NCI-H2196 (cell line): ENCODE measurements at regions not wholly inside any gene's neighbourhood (a gene's known extent, or its start where the extent isn't known, plus 50 kb on each side); places are given as distances from the start of the nearest gene placed in this dataset.

Experiments
- DNase-seq: peaks from one replicate; lab custom pipeline; 2025; ENCODE audit not compliant: unreplicated experiment; lab: John Stamatoyannopoulos, UW

GRCh38 chr2:151087377-151087776 lies 174.3 kb downstream of the RBM43 start:
- DNase-seq, result no peak

- DNase-seq, result no peak
Measured at GRCh38 chr2:151085181-151085611, 176.5 kb downstream of the RBM43 start.

GRCh38 chr2:151083856-151084795 lies 177.5 kb downstream of the RBM43 start:
- no peak for DNase-seq

- no peak for DNase-seq
Measured at GRCh38 chr2:151078889-151079288, 182.8 kb downstream of the RBM43 start.

- DNase-seq, result no peak
Measured at GRCh38 chr2:151071906-151072305, 189.8 kb downstream of the RBM43 start.

- no peak for DNase-seq
Measured at GRCh38 chr2:151071382-151071781, 190.3 kb downstream of the RBM43 start.

- no peak for DNase-seq
Measured at GRCh38 chr2:151070253-151070652, 191.4 kb downstream of the RBM43 start.

- DNase-seq, result no peak
Measured at GRCh38 chr2:151067658-151068369, 193.8 kb downstream of the RBM43 start.

- no peak for DNase-seq
Measured at GRCh38 chr2:151063271-151063670, 198.4 kb downstream of the RBM43 start.

- DNase-seq, result no peak
Measured at GRCh38 chr2:151060287-151060686, 201.4 kb downstream of the RBM43 start.

GRCh38 chr2:151056870-151057269 lies 204.8 kb downstream of the RBM43 start:
- DNase-seq, result no peak

- DNase-seq, result no peak
Measured at GRCh38 chr2:151053661-151053990, 208.0 kb downstream of the RBM43 start.

GRCh38 chr2:151052850-151053660 lies 208.6 kb downstream of the RBM43 start:
- no peak for DNase-seq

GRCh38 chr2:151051574-151052220 lies 210.0 kb downstream of the RBM43 start:
- DNase-seq, result peak; percentile 19

- DNase-seq, result no peak
Measured at GRCh38 chr2:151049746-151050145, 211.9 kb downstream of the RBM43 start.

- DNase-seq, result no peak
Measured at GRCh38 chr2:151048331-151049054, 213.2 kb downstream of the RBM43 start.

GRCh38 chr2:151043484-151043883 lies 218.2 kb downstream of the RBM43 start:
- DNase-seq, result no peak

- no peak for DNase-seq
Measured at GRCh38 chr2:151042964-151043363, 218.7 kb downstream of the RBM43 start.

- DNase-seq, result no peak
Measured at GRCh38 chr2:151040039-151040438, 221.6 kb downstream of the RBM43 start.

GRCh38 chr2:151038516-151038915 lies 223.1 kb downstream of the RBM43 start:
- no peak for DNase-seq
